Activated naive CD8-positive, alpha-beta T cell treated with anti-CD3 and anti-CD28 coated beads, Interleukin-2, amount 50 U/mL, for 24 hours (primary cell): ENCODE measurements at regions not wholly inside any gene's neighbourhood (a gene's known extent, or its start where the extent isn't known, plus 50 kb on each side); places are given as distances from the start of the nearest gene placed in this dataset.
"Not testable (repeated sequence)": the region's sequence is repeated elsewhere in the genome, so short reads cannot be mapped to it uniquely, and the experiment has no call there.

Source experiments
- ATAC-seq: fragments of 150-1000 bp; cut with Tn5 transposase; one replicate; pipeline ENCODE4 v1.10.0; 2021
- DNase-seq: peaks from one replicate; pipeline ENCODE4 v3.0.0; 2021
- H3K27ac Mint-ChIP-seq: one replicate; pipeline ENCODE4 v1.8.0; 2021; ENCODE audit warnings: mild to moderate bottlenecking, mixed read lengths
- H3K27me3 Mint-ChIP-seq: one replicate; pipeline ENCODE4 v1.8.0; 2021; ENCODE audit warnings: mixed read lengths
- H3K36me3 Mint-ChIP-seq: one replicate; pipeline ENCODE4 v1.8.0; 2021; ENCODE audit warnings: low read depth, mixed read lengths
- H3K4me1 Mint-ChIP-seq: one replicate; pipeline ENCODE4 v1.8.0; 2021; ENCODE audit warnings: mixed read lengths
- H3K4me3 Mint-ChIP-seq: one replicate; pipeline ENCODE4 v1.8.0; 2021; ENCODE audit warnings: mild to moderate bottlenecking, moderate library complexity, mixed read lengths
- H3K9me3 Mint-ChIP-seq: one replicate; pipeline ENCODE4 v1.8.0; 2021; ENCODE audit warnings: mixed read lengths

DNA sequence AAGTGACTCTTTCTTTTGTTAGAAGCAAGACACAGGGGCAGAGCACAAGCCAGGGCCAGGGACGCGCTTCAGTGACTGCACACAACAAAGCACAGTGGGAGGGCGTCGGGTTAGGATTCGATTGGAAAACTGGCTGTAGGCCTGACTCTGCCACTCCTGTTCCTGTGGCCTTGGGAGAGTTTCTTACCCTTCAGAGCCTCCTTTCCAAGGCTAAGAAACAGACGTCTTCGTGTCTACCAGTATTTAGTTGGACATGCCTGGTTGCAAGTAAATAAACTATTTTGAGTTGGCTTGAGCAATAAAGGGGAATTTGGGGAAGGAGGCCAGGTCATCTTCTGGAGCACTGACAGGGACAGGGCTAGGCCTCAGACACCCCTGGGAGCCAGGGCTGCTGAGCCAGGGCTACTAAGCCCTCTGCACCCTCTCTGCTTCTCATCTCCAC is 549.1 kb downstream of the INSC start:
- H3K27ac Mint-ChIP-seq: no peak overlapping the region
- H3K9me3 Mint-ChIP-seq: no peaks in the 10 kb centered on the region
- peaks cover 2% of the 10 kb centered on the region for H3K27me3 Mint-ChIP-seq
- H3K36me3 Mint-ChIP-seq: no peaks in the 10 kb centered on the region
- ATAC-seq (no peak), DNase-seq (no peak)
- H3K4me3 Mint-ChIP-seq: no peak overlapping the region
- no peaks in the 10 kb centered on the region for H3K4me1 Mint-ChIP-seq

DNA sequence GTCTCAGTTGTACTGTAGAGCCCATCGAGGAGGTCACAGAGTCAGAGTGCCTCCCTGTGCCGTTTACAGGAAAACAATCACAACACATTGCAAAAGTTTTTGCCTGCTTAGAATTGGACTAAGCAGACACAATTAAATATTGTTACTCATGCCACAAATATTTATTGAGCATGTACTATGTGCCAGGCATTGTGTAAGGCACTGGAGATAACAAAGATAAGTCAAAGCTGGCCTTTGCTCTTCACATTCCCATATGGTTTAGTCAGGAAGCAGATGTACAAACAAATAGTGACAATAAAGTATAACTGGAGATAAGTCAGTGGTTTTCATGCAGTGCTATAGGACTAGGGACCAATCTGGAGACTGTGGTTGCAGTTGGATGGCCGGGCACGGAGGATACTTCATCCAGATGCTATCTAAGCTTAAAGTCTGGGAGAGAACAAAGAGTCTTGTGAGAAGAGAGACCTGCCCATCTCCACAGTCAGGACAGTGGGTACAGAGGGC is 550.7 kb downstream of the INSC start:
- no peak overlapping the region for H3K4me3 Mint-ChIP-seq
- no peak overlapping the region for H3K27ac Mint-ChIP-seq
- H3K4me1 Mint-ChIP-seq: no peaks in the 10 kb centered on the region
- no peak for ATAC-seq
- H3K36me3 Mint-ChIP-seq: no peaks in the 10 kb centered on the region
- H3K9me3 Mint-ChIP-seq: no peaks in the 10 kb centered on the region
- peaks cover 2% of the 10 kb centered on the region for H3K27me3 Mint-ChIP-seq
- no peak for DNase-seq

DNA sequence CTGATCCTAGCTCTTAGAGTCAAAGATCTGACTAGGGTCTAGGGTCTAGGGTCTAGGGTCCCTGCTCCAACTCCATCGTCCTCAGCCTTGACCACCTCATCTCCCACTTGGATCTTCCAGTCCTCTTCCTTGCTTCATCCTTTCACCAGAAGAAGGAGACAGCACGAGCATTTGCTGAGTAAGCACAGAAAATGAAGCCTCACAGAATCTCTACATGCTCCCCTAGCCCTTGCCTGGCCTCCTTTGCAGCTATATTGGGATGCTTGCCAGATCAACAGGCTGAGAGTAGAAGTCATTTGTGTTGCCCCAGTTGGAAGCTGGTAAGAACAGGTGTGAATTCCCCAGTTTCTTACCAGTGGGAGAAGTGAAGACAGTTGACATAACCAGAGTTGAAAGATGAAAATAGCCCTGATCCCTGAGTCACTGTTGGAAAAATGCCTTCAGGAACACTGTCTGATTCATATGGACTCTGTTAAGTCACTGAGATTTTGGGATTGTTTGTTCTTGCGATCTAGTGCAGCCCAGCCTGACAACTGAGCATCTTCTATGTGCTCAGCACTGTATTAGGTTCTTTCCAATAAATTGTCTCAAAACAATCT is 552.5 kb downstream of the INSC start:
- DNase-seq: no peak
- no peak for ATAC-seq
- Mint-ChIP-seq H3K9me3 (no peaks in the 10 kb centered on the region), H3K36me3 (no peaks in the 10 kb centered on the region), H3K27ac (no peak overlapping the region), H3K4me1 (no peaks in the 10 kb centered on the region), H3K4me3 (no peak overlapping the region), H3K27me3 (peaks cover 4% of the 10 kb centered on the region)

DNA sequence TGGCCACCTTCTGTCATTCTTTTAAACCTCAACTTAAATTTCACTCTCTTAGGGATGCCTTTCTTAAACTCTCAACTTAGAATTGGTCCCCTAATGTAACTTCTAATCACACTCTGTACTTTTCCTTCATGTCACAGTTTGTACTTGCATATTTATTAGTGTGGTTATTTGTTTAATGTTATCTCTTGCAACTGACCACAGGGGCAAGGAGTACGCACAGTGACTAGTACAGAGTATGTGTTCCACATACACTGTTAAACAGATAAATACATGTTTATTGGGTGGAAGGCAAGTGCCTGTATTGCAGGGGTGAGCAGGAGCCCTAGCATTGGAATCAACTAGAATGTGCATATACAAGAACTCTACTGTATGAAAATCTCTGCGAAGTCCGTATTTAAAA is 554.0 kb downstream of the INSC start:
- Mint-ChIP-seq H3K27me3 (peaks cover 4% of the 10 kb centered on the region), H3K4me1 (no peaks in the 10 kb centered on the region)
- no peak for ATAC-seq

DNA sequence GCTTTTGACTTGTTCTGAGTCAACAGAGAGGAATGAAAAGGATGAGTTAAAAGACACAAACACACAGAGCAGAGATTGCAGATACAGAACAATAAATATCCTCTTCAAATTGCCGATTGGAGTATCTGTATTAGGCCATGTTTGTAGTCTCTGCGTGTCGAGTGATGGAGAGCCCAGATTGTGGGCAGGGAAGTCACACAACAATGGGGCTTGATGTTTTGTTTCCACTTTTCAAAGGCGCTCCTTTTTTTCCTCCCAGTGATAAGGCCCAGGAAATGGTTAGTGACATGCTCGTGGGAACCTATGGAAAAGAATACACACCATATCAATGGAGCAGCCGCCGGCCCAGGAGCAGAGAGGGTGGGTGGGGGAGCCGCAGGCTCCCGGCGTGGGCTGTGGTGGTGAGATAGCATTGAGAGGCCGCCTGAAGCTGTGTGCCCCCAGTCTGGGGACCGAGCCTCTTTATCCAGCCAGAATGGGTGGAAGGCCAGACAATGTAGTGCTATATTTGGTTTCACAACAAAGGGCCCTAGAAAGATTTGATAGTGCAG is 555.9 kb downstream of the INSC start:
- ATAC-seq (no peak), DNase-seq (no peak)
- H3K4me3 Mint-ChIP-seq: no peak overlapping the region
- peaks cover 9% of the 10 kb centered on the region for H3K9me3 Mint-ChIP-seq
- H3K27me3 Mint-ChIP-seq: peaks cover 4% of the 10 kb centered on the region
- H3K27ac Mint-ChIP-seq: no peak overlapping the region
- no peaks in the 10 kb centered on the region for H3K36me3 Mint-ChIP-seq
- no peaks in the 10 kb centered on the region for H3K4me1 Mint-ChIP-seq

More for the DNA sequence above, 554.0 kb downstream of the INSC start:
- DNase-seq: no peak
- no peak overlapping the region for H3K4me3 Mint-ChIP-seq
- H3K27ac Mint-ChIP-seq: no peak overlapping the region
- H3K9me3 Mint-ChIP-seq: no peaks in the 10 kb centered on the region
- no peaks in the 10 kb centered on the region for H3K36me3 Mint-ChIP-seq

DNA sequence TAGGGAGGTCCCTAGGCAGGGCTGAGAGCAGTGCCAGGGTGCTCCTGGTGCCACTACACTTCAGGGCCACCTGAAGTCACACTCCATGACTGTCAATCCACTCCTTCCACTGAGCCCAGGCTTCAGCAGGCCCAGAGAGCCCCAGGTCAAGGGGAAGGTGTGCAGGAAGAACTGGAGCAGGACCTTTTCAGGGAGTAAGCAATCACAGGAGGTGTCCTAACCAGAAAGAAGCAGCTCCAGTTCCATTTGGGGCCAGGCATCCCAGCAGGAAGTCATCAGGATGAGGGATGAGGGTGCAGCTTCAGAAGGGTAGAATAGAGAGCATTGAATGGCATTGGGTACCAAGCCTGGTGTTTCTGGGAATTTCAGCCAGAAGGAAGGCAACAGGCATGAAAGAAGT is 556.5 kb downstream of the INSC start:
- peaks cover 11% of the 10 kb centered on the region for H3K9me3 Mint-ChIP-seq
- H3K27ac Mint-ChIP-seq: no peak overlapping the region
- H3K27me3 Mint-ChIP-seq: peaks cover 4% of the 10 kb centered on the region
- no peaks in the 10 kb centered on the region for H3K4me1 Mint-ChIP-seq
- H3K4me3 Mint-ChIP-seq: no peak overlapping the region
- DNase-seq (no peak), ATAC-seq (no peak)
- H3K36me3 Mint-ChIP-seq: no peaks in the 10 kb centered on the region

DNA sequence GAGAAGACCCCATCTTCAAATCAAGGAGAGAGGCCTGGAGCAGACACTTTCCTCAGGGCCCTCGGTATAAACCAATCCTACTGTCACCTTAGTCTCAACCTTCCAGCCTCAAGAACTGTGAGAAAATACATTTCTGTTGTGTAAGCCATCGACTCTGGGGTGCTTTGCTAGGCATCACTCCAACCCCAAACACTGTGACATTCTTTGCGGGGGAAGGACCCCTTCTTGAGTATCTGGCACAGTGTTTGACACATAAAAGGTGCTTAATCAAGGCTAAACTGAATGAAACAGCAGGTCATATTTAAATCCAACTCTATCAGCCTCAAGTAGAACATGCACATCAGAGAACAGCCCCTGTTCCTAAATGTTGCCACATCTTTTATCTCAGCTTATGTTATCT is 558.1 kb downstream of the INSC start:
- no peak overlapping the region for H3K4me3 Mint-ChIP-seq
- peaks cover 20% of the 10 kb centered on the region for H3K9me3 Mint-ChIP-seq
- no peak for ATAC-seq
- H3K27ac Mint-ChIP-seq: no peak overlapping the region
- H3K4me1 Mint-ChIP-seq: no peaks in the 10 kb centered on the region
- H3K36me3 Mint-ChIP-seq: peaks cover 4% of the 10 kb centered on the region
- no peak for DNase-seq
- H3K27me3 Mint-ChIP-seq: peaks cover 5% of the 10 kb centered on the region

DNA sequence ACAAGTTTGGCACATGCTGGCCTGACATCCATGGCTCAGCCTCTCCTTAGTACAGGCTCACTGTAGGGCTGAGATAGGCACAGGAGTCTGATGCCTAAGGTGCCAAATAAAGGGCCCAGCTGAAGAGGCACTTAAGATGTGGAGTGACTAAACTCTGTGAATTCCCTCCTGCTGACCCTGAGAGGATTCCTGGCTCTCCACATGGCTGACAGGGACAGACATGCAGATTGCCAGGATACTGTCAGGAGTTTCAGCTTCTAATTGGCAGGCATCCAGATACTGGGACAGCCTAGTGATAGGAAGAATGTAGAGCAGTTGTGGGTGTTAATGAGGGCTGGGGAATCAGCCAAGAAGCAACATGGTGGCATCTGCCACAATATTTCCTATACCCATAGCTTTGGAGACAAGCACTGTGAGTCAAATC is 558.7 kb downstream of the INSC start:
- Mint-ChIP-seq H3K27ac (no peak overlapping the region), H3K27me3 (peaks cover 5% of the 10 kb centered on the region), H3K9me3 (peaks cover 22% of the 10 kb centered on the region), H3K36me3 (peaks cover 4% of the 10 kb centered on the region), H3K4me3 (no peak overlapping the region), H3K4me1 (no peaks in the 10 kb centered on the region)
- DNase-seq (no peak), ATAC-seq (no peak)

DNA sequence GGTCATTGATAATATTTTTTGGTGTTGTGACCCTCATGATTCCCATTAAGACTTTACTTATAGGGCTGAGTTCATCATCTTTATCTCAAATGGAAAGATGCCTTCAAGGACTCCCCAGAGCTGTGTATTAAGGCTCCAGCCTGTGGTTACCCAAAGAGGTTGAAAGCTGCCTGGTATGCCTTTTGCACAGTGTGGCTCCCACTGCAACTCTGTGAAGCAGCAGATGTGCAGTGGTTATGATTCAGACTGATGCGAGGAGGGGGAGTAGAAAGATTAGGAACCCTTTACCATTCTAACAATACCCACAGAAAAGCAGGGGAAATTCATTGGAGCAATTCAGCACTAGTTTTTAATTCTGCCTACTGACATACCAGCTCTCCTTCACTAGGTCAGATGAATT is 560.0 kb downstream of the INSC start:
- ATAC-seq (no peak), DNase-seq (no peak)
- Mint-ChIP-seq H3K36me3 (peaks cover 4% of the 10 kb centered on the region), H3K27ac (no peak overlapping the region), H3K4me3 (no peak overlapping the region), H3K27me3 (peaks cover 3% of the 10 kb centered on the region), H3K9me3 (peaks cover 28% of the 10 kb centered on the region), H3K4me1 (no peaks in the 10 kb centered on the region)

DNA sequence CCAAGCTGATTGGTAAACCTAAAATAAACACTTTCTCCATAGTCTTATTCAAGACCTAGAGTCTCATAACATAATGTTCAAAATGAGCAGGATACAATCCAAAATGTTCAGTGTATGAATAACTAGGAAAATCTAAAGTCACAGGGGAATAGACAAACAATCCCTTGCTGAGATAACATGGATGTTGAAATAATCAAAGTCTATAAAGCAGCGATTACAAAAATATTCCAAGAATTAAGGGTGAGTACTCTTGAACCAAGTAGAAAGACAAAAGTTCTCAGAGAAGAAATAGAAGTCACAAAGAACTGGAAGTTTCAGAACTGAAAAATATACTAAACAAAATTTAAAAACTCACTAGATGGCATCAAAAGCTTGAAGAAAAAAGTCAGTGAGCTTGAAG is 561.0 kb downstream of the INSC start:
- ATAC-seq (no peak), DNase-seq (no peak)
- Mint-ChIP-seq H3K9me3 (peaks cover 28% of the 10 kb centered on the region), H3K27me3 (peaks cover 3% of the 10 kb centered on the region), H3K36me3 (peaks cover 4% of the 10 kb centered on the region), H3K4me3 (no peak overlapping the region), H3K27ac (no peak overlapping the region), H3K4me1 (no peaks in the 10 kb centered on the region)

DNA sequence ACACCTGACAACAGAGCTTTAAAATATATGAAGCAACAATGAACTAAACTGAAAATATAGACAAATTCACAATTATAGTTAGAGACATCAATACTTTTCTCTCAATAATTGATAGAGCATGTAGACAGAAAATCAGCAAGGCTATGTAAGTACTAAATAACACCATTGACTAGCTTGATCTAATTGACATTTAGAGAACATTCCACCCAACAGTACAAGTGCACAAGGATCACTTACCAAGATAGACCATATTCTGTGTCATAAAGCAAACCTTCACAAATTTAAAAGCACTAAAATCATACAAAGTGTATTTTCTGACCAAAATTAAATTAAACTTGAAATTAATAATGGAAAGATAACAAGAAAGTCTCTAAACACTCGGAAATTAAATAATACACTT is 562.5 kb downstream of the INSC start:
- DNase-seq (no peak), ATAC-seq (no peak)
- peaks cover 4% of the 10 kb centered on the region for H3K36me3 Mint-ChIP-seq
- H3K4me1 Mint-ChIP-seq: no peaks in the 10 kb centered on the region
- H3K27me3 Mint-ChIP-seq: peaks cover 1% of the 10 kb centered on the region
- H3K9me3 Mint-ChIP-seq: peaks cover 28% of the 10 kb centered on the region
- no peak overlapping the region for H3K27ac Mint-ChIP-seq
- H3K4me3 Mint-ChIP-seq: no peak overlapping the region

DNA sequence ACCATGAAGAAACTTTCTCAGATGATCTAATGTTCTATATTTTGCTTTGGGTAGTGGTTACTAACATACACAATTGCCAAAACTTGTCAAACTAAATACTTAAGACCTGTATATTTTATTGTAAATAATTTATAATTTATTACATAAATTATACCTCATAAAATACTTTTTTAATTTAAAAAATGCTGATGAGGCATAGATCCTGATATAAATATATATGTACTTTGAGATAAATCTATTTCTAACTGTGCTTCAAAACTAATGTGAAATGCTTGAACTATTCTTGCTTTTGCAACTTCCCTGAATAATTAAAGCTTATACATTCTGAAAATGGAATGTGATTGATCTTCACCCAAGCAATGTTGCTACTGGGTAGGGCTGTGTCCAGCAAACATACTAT is 568.8 kb downstream of the INSC start:
- no peak overlapping the region for H3K4me3 Mint-ChIP-seq
- H3K9me3 Mint-ChIP-seq: peaks cover 16% of the 10 kb centered on the region
- H3K27ac Mint-ChIP-seq: no peak overlapping the region
- H3K36me3 Mint-ChIP-seq: no peaks in the 10 kb centered on the region
- no peaks in the 10 kb centered on the region for H3K4me1 Mint-ChIP-seq
- ATAC-seq: no peak
- no peaks in the 10 kb centered on the region for H3K27me3 Mint-ChIP-seq
- no peak for DNase-seq

DNA sequence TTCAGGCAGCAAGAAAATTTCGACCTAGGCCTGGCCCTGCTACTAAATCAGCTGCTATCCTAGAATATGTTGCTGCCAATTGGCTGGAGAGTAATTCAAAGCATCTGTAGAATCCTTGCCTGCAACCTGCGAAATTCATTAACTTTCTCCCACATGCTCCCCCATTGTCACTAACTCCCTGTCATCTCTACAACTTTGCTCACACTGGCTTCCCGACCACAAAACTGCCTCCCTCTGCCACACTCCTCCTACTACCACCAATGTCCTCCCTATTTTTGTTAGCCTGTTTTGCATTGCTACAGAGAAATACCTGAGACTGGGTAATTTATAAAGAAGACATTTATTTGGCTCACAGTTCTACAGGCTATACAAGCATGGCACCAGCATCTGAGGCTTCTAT is 570.6 kb downstream of the INSC start:
- no peak overlapping the region for H3K27ac Mint-ChIP-seq
- H3K27me3 Mint-ChIP-seq: no peaks in the 10 kb centered on the region
- no peaks in the 10 kb centered on the region for H3K36me3 Mint-ChIP-seq
- ATAC-seq (no peak), DNase-seq (no peak)
- no peaks in the 10 kb centered on the region for H3K4me1 Mint-ChIP-seq
- H3K9me3 Mint-ChIP-seq: peaks cover 16% of the 10 kb centered on the region
- H3K4me3 Mint-ChIP-seq: no peak overlapping the region

DNA sequence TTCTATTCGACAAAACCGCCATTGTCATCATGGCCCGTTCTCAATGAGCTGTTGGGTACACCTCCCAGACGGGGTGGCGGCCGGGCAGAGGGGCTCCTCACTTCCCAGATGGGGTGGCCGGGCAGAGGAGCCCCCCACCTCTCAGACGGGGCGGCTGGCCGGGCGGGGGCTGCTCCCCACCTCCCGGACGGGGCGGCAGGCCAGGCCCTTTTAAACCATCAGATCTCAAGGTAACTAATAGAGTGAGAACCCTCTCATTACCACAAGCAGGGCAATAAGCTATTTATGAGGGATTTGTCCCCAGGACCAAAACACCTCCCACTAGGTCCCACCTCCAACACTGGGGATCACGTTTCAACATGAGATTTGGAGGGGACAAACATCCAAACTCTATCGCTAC is 571.5 kb downstream of the INSC start:
- H3K27me3 Mint-ChIP-seq, DNase-seq, ATAC-seq, H3K4me1 Mint-ChIP-seq, H3K27ac Mint-ChIP-seq, H3K36me3 Mint-ChIP-seq, H3K4me3 Mint-ChIP-seq: not testable (repeated sequence)
- peaks cover 16% of the 10 kb centered on the region for H3K9me3 Mint-ChIP-seq

DNA sequence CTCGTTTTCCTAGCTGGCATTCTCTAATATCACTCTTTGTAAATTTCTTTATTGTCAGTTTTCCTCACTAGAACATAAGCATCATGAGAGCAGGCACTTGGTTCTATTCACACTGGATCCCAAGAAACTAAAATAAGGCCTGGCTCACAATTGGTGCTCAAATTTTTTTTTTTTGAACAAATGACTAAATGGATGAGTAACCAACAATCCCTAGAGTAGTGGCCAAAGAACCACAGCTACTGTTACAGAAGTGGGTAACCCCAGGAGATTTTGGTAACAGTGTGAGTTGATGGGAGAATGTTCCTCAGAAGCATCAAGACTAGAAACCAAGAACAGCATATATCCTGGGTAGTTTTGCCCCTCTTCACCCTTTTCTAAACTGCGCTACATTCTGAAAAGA is 572.6 kb downstream of the INSC start:
- Mint-ChIP-seq H3K36me3 (no peaks in the 10 kb centered on the region), H3K27ac (no peak overlapping the region), H3K4me1 (no peaks in the 10 kb centered on the region)

More for the DNA sequence above, 572.6 kb downstream of the INSC start:
- Mint-ChIP-seq H3K4me3 (no peak overlapping the region), H3K27me3 (no peaks in the 10 kb centered on the region), H3K9me3 (peaks cover 16% of the 10 kb centered on the region)
- no peak for DNase-seq
- no peak for ATAC-seq
